ENCODE measurements at regions not wholly inside any gene's neighbourhood (a gene's known extent, or its start where the extent isn't known, plus 50 kb on each side); places are given as distances from the start of the nearest gene placed in this dataset.

- no peak for DNase-seq (ENCODE audit: low read depth in 2 of 2)
Observed at GRCh38 chr2:134075204-134075603, 178.7 kb upstream of the MGAT5 start.

- DNase-seq (ENCODE audit: low read depth in 2 of 2): no peak
Observed at GRCh38 chr2:134078354-134078753, 175.5 kb upstream of the MGAT5 start.

DNA sequence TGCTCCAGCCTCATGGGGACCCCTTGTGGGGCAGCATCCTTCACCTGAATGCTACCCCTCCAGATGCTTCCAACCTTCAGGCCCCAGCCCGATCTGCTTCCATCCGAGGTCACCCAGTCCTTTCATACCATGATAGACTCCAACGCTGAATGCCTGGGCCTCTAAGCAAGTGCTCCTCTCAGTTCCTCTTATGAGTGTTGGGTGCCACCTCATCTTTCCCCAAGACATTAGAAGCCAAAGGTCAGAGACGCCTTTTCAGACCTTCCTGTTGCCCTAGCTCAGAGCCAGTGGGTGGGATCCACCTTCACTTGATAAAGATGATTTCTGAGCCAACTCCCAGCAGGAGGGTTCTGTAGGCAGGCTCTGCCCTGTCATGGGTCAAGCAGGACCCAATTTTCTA lies 174.5 kb upstream of the MGAT5 start:
- DNase-seq (ENCODE audit: low read depth in 2 of 2): no peak

- no peak for DNase-seq (ENCODE audit: low read depth in 2 of 2)
Observed at GRCh38 chr2:134080386-134081089, 173.3 kb upstream of the MGAT5 start.

DNA sequence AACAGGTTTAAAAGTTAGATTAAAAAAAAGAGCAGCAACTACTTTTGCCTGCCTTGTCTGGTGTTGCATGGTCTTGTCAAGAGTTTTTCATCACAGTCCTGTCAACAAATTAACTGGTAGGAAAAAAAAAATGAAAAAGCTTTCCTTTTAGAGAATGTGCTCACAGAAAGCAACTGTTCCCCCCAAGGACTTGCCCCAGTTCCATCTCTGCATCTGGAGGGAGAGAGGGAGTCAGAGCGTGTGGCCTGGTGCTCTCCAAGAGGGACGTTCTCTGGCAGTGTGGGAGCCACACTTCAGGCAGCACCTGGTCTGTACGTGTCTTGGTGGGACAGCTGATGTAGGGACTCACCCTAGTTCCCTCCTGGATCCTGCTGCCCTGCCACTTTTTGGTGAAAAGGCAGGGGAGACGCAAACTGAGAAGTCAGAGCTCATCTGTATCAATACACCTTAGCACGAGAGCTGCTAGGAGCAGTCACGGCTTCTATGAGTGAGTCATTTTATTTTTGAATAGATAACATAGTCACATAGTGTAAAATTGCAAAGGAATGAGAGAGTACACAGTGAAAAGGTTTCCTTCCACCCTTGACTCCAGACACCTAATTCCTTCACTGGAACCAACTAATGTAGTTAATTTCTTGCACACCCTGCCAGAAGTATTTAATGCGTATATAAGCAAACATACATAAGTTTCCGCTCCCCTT lies 172.5 kb upstream of the MGAT5 start:
- DNase-seq (ENCODE audit: low read depth in 2 of 2): no peak

GRCh38 chr2:134083548-134083947 lies 170.3 kb upstream of the MGAT5 start:
- DNase-seq (ENCODE audit: low read depth in 2 of 2): no peak

DNA sequence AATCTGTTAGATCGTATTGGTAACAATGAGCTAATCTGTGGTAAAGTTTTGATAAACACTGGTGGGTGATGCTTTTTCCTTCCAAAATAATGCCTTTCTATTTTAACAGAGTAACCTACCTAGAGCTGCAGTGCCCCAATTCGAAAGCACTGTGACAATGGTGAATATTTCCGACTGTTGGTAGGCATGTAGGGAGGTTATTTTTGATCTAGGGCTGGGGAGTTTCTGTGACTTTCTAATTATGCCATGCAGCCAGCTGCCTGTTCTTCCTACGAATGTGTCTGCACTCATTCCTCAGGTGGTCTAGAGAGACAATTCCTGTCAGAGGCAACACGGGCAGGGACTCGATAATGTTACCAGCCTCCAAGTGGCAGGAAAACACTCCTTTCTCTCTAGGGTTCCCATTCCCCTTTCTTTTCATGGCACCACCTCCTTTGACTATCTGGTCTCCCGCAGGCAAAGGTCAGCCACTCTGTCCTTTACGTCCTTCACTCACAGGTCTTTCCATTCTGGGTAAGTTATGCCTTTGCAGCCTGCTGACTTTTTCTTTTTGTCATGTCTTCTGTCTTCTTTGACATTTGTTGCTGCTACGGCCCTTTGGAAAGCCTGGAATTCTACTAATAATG lies 167.2 kb upstream of the MGAT5 start:
- DNase-seq (ENCODE audit: low read depth in 2 of 2): no peak

DNA sequence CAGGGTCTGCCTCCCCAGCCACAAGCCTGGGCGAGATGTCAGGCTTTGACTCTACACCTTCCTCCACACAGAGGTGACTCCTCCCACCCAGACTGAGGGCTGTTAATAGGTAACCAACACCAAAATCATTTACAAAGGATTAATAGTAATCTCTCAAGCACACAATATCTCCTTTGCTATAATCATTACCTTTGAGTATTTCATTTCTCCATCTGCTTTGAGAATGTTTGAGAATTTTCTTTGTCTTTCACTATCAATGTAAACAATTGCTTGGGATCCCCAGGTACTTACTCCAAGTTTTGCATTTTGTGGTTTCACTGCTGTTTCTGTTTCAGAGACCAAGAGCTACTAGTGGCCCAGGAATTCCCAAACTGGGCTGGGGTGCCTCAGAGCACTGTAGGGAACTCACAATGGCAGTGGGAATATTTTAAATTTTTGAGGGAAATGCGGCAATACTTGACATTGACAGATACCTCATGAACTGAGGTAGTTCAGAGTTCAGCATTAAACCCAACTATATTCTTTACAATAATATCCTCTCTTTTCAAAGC lies 166.4 kb upstream of the MGAT5 start:
- DNase-seq (ENCODE audit: low read depth in 2 of 2): no peak

DNA sequence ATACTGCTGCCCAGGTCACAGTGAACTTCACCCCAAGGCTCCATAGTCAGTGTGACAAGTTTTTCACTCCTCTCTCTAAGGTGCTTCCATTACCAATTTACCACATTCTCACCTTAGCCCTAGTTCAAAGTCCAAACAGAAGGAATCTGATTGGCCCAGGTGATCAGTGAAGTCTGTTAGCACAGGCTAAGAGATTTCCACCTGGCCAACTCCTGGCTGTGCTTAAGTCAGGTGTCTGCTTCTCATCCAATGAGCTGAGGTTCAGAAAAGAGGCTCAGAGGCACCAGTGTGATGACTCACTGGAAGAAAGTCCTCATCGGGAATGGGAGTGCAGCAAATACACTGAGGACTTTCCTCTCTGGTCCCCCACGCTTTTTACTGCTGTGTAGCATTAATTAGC lies 164.4 kb upstream of the MGAT5 start:
- DNase-seq (ENCODE audit: low read depth in 2 of 2): no peak

GRCh38 chr2:134097740-134098139 lies 156.1 kb upstream of the MGAT5 start:
- no peak for DNase-seq (ENCODE audit: low read depth in 2 of 2)

- DNase-seq (ENCODE audit: low read depth in 2 of 2): no peak
Observed at GRCh38 chr2:134098321-134098720, 155.6 kb upstream of the MGAT5 start.

GRCh38 chr2:134099273-134099672 lies 154.6 kb upstream of the MGAT5 start:
- DNase-seq (ENCODE audit: low read depth in 2 of 2): no peak

DNA sequence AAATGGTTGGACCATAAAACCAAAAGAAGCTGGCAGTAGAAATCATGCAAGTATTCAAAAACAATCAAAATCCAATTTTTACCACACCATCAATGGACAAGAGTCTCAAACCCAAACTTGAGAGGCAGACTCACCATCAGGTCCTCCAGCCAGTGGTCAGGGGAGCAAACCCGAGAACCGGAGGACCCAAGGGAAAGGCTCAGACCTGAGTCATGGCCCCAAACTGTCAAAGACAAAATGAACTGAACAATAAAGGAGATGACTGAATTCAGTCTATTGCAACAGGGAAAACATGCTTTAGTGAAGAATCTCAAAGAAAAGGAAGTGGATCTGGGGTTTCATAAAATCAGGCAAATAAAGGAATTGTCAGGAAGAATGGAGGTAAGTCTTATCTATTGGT lies 150.7 kb upstream of the MGAT5 start:
- DNase-seq (ENCODE audit: low read depth in 2 of 2): no peak

DNA sequence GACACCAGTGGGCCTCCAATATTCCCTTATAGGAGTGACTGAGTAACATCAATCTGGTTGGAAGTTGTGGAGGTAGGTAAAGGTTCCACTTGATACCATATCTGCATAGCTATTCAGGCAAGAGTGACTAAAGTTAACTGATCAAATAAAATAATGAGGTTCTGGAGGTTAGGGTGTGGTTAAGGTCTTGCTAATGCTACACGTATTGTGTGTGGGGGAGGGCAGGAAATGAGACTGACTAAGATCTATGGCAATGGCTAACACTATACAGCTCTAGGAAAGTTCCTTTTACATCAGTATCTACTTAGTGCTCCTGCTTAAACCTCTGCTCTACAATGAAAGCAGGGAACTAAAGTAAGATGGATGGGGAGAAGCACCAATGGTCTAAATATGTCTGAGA lies 149.1 kb upstream of the MGAT5 start:
- DNase-seq (ENCODE audit: low read depth in 2 of 2): no peak

DNA sequence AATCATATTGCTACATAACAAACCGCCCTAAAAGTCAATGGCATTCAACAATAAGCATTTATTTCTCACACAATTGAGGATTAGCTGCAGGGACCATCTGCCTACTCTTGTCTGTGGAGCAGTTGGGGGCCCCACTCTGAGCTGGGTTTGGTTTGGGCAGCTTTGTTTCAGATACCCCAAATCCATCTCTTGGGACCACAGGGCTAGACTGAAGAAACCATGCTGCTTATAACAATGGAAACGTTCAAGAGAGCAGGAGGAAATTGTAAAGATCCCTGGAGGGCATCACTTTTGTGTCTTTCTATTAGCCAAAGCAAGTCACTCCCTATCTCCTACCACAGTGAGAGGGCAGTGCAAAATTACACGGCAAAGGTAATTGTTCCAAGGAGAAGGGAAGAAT lies 146.5 kb upstream of the MGAT5 start:
- DNase-seq (ENCODE audit: low read depth in 2 of 2): no peak

- DNase-seq (ENCODE audit: low read depth in 2 of 2): no peak
Observed at GRCh38 chr2:134108113-134108512, 145.8 kb upstream of the MGAT5 start.

- no peak for DNase-seq (ENCODE audit: low read depth in 2 of 2)
Observed at GRCh38 chr2:134109246-134109645, 144.6 kb upstream of the MGAT5 start.

- DNase-seq (ENCODE audit: low read depth in 2 of 2): no peak
Observed at GRCh38 chr2:134109725-134110124, 144.1 kb upstream of the MGAT5 start.

DNA sequence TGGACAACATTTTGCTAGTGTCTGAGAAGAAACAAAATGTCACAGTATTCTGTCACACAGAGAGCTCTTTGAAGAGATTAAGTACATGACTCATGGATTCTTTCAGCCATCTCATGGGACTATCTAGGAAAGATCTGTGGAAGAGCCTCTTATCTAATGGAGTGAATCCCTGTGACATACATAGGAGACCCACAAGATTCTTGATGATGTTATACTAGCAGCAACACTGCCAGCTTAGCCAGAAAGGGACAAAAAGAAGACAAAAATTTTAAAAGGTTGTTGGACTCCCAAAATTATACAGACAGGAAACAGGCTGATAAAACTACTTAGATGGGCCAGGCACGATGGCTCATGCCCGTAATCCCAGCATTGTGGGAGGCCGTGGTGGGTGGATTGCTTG lies 143.3 kb upstream of the MGAT5 start:
- DNase-seq (ENCODE audit: low read depth in 2 of 2): no peak

DNA sequence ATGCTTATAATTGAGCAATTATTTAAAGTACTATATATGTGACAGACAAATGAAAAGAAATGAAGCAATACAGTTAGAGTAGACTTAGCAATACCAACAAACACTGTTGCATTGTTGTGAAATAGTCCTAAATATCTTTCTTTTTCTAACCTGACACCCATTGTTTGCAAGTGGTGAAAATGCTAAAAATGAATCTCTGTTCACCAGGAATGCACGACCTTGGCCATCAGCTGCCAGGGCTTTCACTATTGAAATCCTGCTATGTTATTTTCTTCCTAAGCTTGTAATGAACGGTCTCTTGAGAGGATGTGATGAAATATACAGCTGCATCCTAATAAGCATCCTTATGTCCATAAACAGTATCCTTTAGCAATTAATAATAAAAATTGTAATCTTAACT lies 136.2 kb upstream of the MGAT5 start:
- DNase-seq (ENCODE audit: low read depth in 2 of 2): no peak

GRCh38 chr2:134118279-134119116 lies 135.4 kb upstream of the MGAT5 start:
- peak; percentile 42 to 70 for DNase-seq (ENCODE audit: low read depth in 2 of 2)

GRCh38 chr2:134119117-134119712 lies 134.7 kb upstream of the MGAT5 start:
- DNase-seq (ENCODE audit: low read depth in 2 of 2): no peak
